Epithelial cell of proximal tubule (primary cell): ENCODE measurements at regions not wholly inside any gene's neighbourhood (a gene's known extent, or its start where the extent isn't known, plus 50 kb on each side); places are given as distances from the start of the nearest gene placed in this dataset.

ENCODE experiments used
- DNase-seq: peaks from one replicate; pipeline ENCODE4 v3.0.0-alpha.2; 2011; ENCODE audit warnings: low read depth
- H3K4me3 ChIP-seq: 2 replicates; pipeline ENCODE4 v1.5.1; 2011; ENCODE audit warnings: low read depth, mild to moderate bottlenecking, low read length
- TF ChIP-seq, protein P1 (sequence below): conservative IDR thresholded peaks from 2 replicates; pipeline ENCODE4 v1.5.1; 2012; ENCODE audit warnings: low read depth, mild to moderate bottlenecking, low read length

DNA sequence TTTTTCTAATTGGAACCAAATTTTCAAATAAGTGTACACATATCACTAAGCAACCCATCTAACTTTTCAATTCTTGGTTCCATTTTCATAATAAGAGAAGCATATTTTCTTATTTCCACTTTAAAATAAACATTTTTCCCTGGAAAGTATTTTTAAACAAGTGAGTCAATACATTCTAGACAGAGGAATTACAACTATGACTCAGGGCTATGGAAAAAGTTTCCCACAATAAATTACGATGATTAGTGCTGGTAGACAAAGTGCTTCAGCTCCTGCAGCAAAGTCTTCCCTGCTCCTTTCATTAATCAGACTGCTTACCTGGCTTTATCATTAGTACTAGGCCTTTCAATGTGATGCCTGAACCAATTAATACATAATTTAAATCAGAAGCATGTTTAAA is 322.5 kb downstream of the HACE1 start:
- TF ChIP-seq, protein P1, sequence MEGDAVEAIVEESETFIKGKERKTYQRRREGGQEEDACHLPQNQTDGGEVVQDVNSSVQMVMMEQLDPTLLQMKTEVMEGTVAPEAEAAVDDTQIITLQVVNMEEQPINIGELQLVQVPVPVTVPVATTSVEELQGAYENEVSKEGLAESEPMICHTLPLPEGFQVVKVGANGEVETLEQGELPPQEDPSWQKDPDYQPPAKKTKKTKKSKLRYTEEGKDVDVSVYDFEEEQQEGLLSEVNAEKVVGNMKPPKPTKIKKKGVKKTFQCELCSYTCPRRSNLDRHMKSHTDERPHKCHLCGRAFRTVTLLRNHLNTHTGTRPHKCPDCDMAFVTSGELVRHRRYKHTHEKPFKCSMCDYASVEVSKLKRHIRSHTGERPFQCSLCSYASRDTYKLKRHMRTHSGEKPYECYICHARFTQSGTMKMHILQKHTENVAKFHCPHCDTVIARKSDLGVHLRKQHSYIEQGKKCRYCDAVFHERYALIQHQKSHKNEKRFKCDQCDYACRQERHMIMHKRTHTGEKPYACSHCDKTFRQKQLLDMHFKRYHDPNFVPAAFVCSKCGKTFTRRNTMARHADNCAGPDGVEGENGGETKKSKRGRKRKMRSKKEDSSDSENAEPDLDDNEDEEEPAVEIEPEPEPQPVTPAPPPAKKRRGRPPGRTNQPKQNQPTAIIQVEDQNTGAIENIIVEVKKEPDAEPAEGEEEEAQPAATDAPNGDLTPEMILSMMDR = no peak
- DNase-seq = no peak
- H3K4me3 ChIP-seq = no peak overlapping the region

DNA sequence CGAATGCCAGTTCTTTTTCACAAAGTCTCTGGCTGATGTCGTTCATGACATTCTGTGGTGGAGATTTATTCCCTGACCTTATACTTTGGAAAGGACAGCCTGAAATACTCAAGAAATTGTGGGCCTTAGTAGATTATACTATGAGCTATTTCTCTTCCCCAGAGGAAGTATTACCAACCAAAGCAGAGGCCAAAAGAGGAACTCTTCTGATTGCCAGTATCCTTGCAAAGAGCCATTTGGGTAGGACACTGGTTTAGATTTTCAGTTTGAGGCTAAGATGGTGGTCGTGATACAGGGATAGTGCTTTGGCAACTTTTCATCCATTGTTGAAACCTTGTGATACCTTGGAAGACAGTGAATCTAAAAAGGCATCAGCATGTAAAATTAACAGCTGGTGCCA is 327.3 kb downstream of the HACE1 start:
- TF ChIP-seq, protein P1 = no peak
- no peak overlapping the region for H3K4me3 ChIP-seq
- DNase-seq = no peak

DNA sequence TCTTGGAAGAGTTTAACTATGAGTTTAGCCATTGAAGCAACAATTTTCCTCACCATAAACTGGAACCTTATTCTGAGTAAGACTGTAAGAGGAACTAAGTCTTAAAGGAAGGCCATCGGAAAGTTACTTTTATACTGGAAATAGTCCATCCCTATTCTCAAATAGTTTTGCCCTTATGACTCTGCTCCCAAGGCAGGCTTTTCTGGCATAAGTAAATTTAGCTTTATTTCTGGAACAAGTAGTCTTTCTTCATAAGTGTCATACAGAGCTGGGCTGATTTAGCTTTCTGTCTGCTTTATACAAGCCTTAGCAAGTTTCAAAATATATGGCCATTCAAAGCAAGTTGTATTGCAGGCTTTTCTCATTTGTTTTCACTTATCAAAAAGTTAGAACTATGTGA is 328.1 kb downstream of the HACE1 start:
- DNase-seq = no peak
- TF ChIP-seq, protein P1 = no peak
- no peak overlapping the region for H3K4me3 ChIP-seq

DNA sequence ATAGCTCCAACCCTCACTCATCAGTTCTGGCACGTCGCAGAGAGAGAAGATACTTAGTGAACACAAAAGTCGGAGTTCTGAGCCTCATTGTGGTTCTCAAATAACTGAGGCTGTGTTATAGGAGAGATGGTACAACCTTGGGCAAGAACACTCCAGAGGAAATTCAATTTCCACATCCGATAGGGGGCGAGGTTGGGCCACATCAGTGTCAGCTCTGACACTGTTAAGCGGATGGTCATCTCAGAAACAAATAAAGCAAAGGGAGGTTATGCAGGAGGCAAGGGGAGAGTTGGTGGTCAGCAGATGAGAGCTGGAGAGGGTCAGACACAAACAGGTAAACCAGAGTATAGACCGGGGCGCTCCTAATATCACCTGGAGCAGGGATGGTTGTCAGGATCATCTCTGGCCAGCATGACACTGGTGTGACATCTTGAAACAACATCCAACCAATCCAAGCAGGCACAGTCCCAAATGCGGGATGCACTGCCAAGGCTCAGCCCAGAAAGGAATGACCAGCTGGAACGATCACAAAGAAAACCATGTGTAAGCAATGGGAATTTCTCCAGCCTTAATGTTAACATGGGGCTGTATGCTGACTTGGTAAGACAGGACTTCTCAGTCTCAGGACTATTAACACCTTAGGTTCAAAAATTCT is 331.8 kb downstream of the HACE1 start:
- TF ChIP-seq, protein P1 = peak; percentile 39
- no peak for DNase-seq
- H3K4me3 ChIP-seq = no peak overlapping the region

DNA sequence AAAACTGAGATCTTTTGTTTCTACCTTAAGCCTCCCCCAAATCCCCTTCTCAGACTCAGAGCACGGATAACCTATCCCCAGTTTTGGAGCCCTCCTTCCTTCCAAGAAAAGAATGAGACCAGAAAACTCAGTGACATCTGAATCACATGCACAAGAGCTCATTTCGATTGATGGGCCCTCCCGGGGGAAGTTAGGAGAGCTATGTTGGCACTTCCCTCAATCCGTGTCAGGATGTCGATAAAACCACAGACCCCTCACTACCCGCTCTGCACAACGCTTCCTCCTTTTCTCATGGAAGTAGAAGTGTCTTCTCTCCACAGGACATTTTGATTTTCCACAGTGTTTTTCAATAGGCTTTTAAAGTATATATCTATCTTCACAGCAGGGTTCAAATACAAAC is 332.4 kb downstream of the HACE1 start:
- H3K4me3 ChIP-seq = no peak overlapping the region
- TF ChIP-seq, protein P1 = no peak

DNA sequence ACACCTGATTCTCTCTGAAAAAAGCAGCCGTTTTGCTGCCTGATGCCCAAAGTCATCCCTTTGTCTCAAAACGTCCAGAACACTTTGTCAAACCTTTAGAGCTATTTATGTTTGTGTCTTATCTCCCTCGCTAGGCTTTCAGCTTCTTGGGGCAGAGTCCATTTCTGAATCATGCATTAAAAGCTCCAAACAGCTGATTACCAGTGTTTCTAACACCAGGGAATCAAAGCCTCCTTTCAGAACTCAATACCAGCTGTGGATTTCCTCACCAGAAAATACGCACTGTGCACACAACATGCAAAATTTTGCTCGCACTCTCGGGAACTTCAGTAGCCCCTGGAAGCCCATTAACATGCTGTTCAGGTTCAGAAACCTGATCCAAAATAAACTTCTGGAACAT is 333.3 kb downstream of the HACE1 start:
- no peak overlapping the region for H3K4me3 ChIP-seq
- no peak for DNase-seq
- TF ChIP-seq, protein P1 = no peak

More for the DNA sequence above, 332.4 kb downstream of the HACE1 start:
- DNase-seq = no peak

DNA sequence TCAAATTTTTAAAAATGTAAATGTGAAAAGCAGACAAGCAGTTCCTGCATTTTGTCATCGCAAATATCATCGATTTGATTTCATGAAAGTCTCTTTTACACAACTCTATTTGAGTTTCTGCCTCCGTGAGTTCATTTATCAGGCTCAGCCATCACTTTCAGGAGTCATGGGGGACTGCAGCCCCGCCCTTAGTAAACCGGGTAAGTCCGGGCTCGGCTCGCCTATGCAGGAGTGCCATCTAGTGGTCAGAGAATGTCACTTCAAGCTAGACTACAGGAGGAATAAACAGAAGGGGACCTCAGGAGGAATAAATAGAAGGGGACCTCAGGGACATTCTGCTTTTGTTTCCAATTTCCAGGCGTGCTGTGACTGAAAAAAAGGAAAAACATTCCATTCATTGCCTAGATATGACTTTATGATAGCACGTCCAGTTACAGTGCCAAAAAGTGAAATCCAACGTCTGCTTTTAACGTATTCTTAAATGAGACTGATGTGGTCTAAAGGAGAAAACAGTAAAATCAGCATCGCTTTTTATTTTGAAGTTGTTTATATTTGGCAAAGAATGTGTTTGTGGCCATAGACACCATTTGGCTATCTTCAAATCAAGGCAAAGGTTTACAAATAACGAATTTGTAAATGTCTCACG is 333.9 kb downstream of the HACE1 start:
- no peak overlapping the region for H3K4me3 ChIP-seq
- peak; percentile 7 for DNase-seq
- TF ChIP-seq, protein P1 = peak; percentile 98
